NB4 (cell line): ENCODE measurements at regions not wholly inside any gene's neighbourhood (a gene's known extent, or its start where the extent isn't known, plus 50 kb on each side); places are given as distances from the start of the nearest gene placed in this dataset.

Experiments
- DNase-seq: peaks from one replicate; pipeline ENCODE4 v3.0.0; 2010; ENCODE audit warnings: low read depth
- H3K4me3 ChIP-seq: one replicate; pipeline ENCODE4 v1.5.1; 2011; ENCODE audit warnings: mild to moderate bottlenecking, low read depth, low read length, moderate library complexity
- CTCF ChIP-seq: IDR thresholded peaks from one replicate; pipeline ENCODE4 v1.5.1; 2012; ENCODE audit warnings: low read depth, low read length
- MAX ChIP-seq: IDR thresholded peaks from 2 replicates; pipeline ENCODE4 v1.6.1; 2011; ENCODE audit warnings: low read depth, low read length
- MYC ChIP-seq: IDR thresholded peaks from 2 replicates; pipeline ENCODE4 v1.6.1; 2011; ENCODE audit warnings: low read depth, low read length
- POLR2A ChIP-seq: IDR thresholded peaks from 2 replicates; pipeline ENCODE4 v1.6.1; 2011; ENCODE audit warnings: mild to moderate bottlenecking; ENCODE audit not compliant: insufficient read length; ENCODE audit errors: extremely low read depth

GRCh38 chr4:136670265-136670664 lies 862.0 kb downstream of the PCDH18 start:
- TF ChIP-seq MAX (no peak), MYC (no peak), POLR2A (no peak), CTCF (no peak)
- DNase-seq: no peak
- no peak overlapping the region for H3K4me3 ChIP-seq

- no peak for DNase-seq
- no peak for TF ChIP-seq MAX
- TF ChIP-seq POLR2A: no peak
- no peak for TF ChIP-seq CTCF
- TF ChIP-seq MYC: no peak
- no peak overlapping the region for H3K4me3 ChIP-seq
These were observed 867.3 kb downstream of the PCDH18 start for GRCh38 chr4:136664988-136665387.

GRCh38 chr4:136662539-136662938 lies 869.8 kb downstream of the PCDH18 start:
- no peak for TF ChIP-seq CTCF
- TF ChIP-seq POLR2A: no peak
- TF ChIP-seq MYC: no peak
- TF ChIP-seq MAX: no peak
- no peak for DNase-seq
- no peak overlapping the region for H3K4me3 ChIP-seq

GRCh38 chr4:136653640-136654406 lies 878.5 kb downstream of the PCDH18 start:
- TF ChIP-seq MYC (no peak), CTCF (no peak), POLR2A (no peak), MAX (no peak)
- no peak for DNase-seq
- H3K4me3 ChIP-seq: no peak overlapping the region

- DNase-seq: no peak
- TF ChIP-seq MAX (no peak), CTCF (no peak), POLR2A (no peak), MYC (no peak)
These were observed 880.4 kb downstream of the PCDH18 start for GRCh38 chr4:136651932-136652331.

GRCh38 chr4:136651278-136651667 lies 881.0 kb downstream of the PCDH18 start:
- TF ChIP-seq POLR2A (no peak), MAX (no peak), MYC (no peak), CTCF (no peak)

More at GRCh38 chr4:136651932-136652331, 880.4 kb downstream of the PCDH18 start:
- H3K4me3 ChIP-seq: no peak overlapping the region

More at GRCh38 chr4:136651278-136651667, 881.0 kb downstream of the PCDH18 start:
- H3K4me3 ChIP-seq: no peak overlapping the region
- no peak for DNase-seq
